K562 (cell line): ENCODE measurements at regions not wholly inside any gene's neighbourhood (a gene's known extent, or its start where the extent isn't known, plus 50 kb on each side); places are given as distances from the start of the nearest gene placed in this dataset.

ENCODE experiments used
- JUN ChIP-seq, 2 experiments: sonication (generic) in 1 of 2; formaldehyde crosslinking in 1 of 2; IDR thresholded peaks; 2 replicates each; pipeline versions ENCODE4 v1.6.1 to v1.8.0; 2012 to 2022; ENCODE audit warnings: borderline replicate concordance in 2 of 2, mild to moderate bottlenecking in 2 of 2, improper control_type of control experiment in 1 of 2, low read depth in 1 of 2, low read length in 1 of 2, missing genetic modification reagents in 1 of 2
- MYNN ChIP-seq, 2 experiments: sonication (generic); formaldehyde crosslinking in 1 of 2; IDR thresholded peaks; 2 replicates each; pipeline versions ENCODE4 v1.5.0 to v1.6.1; 2016 to 2020; ENCODE audit warnings: antibody characterized with exemption in 1 of 2, missing genetic modification reagents in 1 of 2
- RBFOX2 ChIP-seq: fragments of 200-400 bp; formaldehyde crosslinking; IDR thresholded peaks from 2 replicates; pipeline ENCODE4 v1.6.1; 2017; ENCODE audit warnings: low read depth, mild to moderate bottlenecking, low read length, moderate library complexity

GRCh38 chr15:88365124-88365523 lies 102.1 kb downstream of the MRPL46 start:
- TF ChIP-seq JUN (IDR thresholded peaks at IDR 0.05; ENCODE audit: borderline replicate concordance, low read depth, low read length) (no peak), JUN (CRISPR knock-in tag; IDR thresholded peaks at IDR 0.05; ENCODE audit: borderline replicate concordance) (no peak), MYNN (IDR thresholded peaks at IDR 0.05) (no peak), MYNN (CRISPR knock-in tag; IDR thresholded peaks at IDR 0.05) (no peak), RBFOX2 (no peak)
